ENCODE measurements at regions not wholly inside any gene's neighbourhood (a gene's known extent, or its start where the extent isn't known, plus 50 kb on each side); places are given as distances from the start of the nearest gene placed in this dataset.

- TF ChIP-seq CTCF (IDR thresholded peaks at IDR 0.05 in 8 of 11, conservative IDR thresholded peaks at IDR 0.05 in 3 of 11), result no peak
- TF ChIP-seq POLR2A (IDR thresholded peaks at IDR 0.05), result no peak
Measured at GRCh38 chr1:105004515-105004914, 1254.8 kb downstream of the AMY1C start.
